HG03139 (cell line): ENCODE measurements at regions not wholly inside any gene's neighbourhood (a gene's known extent, or its start where the extent isn't known, plus 50 kb on each side); places are given as distances from the start of the nearest gene placed in this dataset.

Experiments used
- ATAC-seq: cut with Tn5 transposase; IDR thresholded peaks from one replicate; pipeline ENCODE4 v1.9.1; 2021; ENCODE audit not compliant: unreplicated experiment

GRCh38 chrX:39205467-39205866 is 404.2 kb downstream of the MID1IP1 start:
- ATAC-seq: no peak

- no peak for ATAC-seq
Observed at GRCh38 chrX:39206399-39207145, 405.3 kb downstream of the MID1IP1 start.

GRCh38 chrX:39211501-39211900 is 410.2 kb downstream of the MID1IP1 start:
- no peak for ATAC-seq

GRCh38 chrX:39212456-39212855 is 411.2 kb downstream of the MID1IP1 start:
- no peak for ATAC-seq

GRCh38 chrX:39214387-39215126 is 413.3 kb downstream of the MID1IP1 start:
- ATAC-seq: no peak

GRCh38 chrX:39220952-39221351 is 419.7 kb downstream of the MID1IP1 start:
- ATAC-seq: no peak

- no peak for ATAC-seq
Observed at GRCh38 chrX:39222346-39223113, 421.3 kb downstream of the MID1IP1 start.

GRCh38 chrX:39226251-39226650 is 425.0 kb downstream of the MID1IP1 start:
- ATAC-seq: no peak

GRCh38 chrX:39227371-39227770 is 426.1 kb downstream of the MID1IP1 start:
- no peak for ATAC-seq

- ATAC-seq: no peak
Observed at GRCh38 chrX:39238006-39238405, 436.7 kb downstream of the MID1IP1 start.

GRCh38 chrX:39242187-39242586 is 440.9 kb downstream of the MID1IP1 start:
- ATAC-seq: no peak

- no peak for ATAC-seq
Observed at GRCh38 chrX:39244147-39244546, 442.9 kb downstream of the MID1IP1 start.

GRCh38 chrX:39245024-39245423 is 443.8 kb downstream of the MID1IP1 start:
- ATAC-seq: no peak

GRCh38 chrX:39247536-39247935 is 446.3 kb downstream of the MID1IP1 start:
- no peak for ATAC-seq

GRCh38 chrX:39248330-39248729 is 447.1 kb downstream of the MID1IP1 start:
- no peak for ATAC-seq

- ATAC-seq: no peak
Observed at GRCh38 chrX:39249999-39250398, 448.7 kb downstream of the MID1IP1 start.

- no peak for ATAC-seq
Observed at GRCh38 chrX:39251995-39252394, 450.7 kb downstream of the MID1IP1 start.

GRCh38 chrX:39253551-39253950 is 452.3 kb downstream of the MID1IP1 start:
- ATAC-seq: no peak

GRCh38 chrX:39258331-39258730 is 457.1 kb downstream of the MID1IP1 start:
- no peak for ATAC-seq

GRCh38 chrX:39260965-39261364 is 459.7 kb downstream of the MID1IP1 start:
- no peak for ATAC-seq

- no peak for ATAC-seq
Observed at GRCh38 chrX:39261446-39262147, 460.3 kb downstream of the MID1IP1 start.
